ENCODE measurements at regions not wholly inside any gene's neighbourhood (a gene's known extent, or its start where the extent isn't known, plus 50 kb on each side); places are given as distances from the start of the nearest gene placed in this dataset.

- H3K4me3 ChIP-seq (ENCODE audit: low read depth, low read length): no peak overlapping the region
- no peak for TF ChIP-seq CTCF (IDR thresholded peaks at IDR 0.05; ENCODE audit: low read depth, low read length)
- DNase-seq (ENCODE audit: low read depth, low spot score): no peak
- ChIA-PET CTCF (interaction anchor here (0.6 kb wide), 1 partner anchor 580 kb away, joined by 3 read pairs; no protein-coding TSS in a partner anchor), POLR2A (no interaction called here)
- H3K9me3 ChIP-seq (ENCODE audit: control insufficient read depth, insufficient read depth, low read length): no peaks in the 10 kb centered on the region
- H3K27me3 ChIP-seq (ENCODE audit: control insufficient read depth, insufficient read depth, low read length): no peaks in the 10 kb centered on the region
- no peak overlapping the region for H3K27ac ChIP-seq (ENCODE audit: low read depth, low read length)
Measured at GRCh38 chr3:144516026-144516425, 544.4 kb downstream of the DIPK2A start.

DNA sequence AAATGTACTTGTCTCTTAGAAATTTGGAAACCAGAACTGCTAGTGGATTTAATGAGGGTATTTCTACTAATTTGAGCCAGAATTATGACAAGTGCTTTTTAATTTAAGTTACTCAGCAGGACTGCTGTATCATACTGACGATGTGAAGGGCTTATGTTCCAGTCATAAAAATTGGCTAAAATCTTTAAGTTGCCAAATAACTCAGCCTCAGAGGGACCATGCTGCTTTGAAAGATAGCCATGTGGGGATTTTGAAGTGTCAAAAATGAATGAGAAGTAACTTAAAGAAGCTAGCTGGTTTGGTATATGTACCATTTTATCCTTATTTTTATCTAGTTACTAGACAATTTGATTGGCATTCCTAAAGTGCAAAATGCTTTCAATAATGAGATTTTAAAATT is 545.0 kb downstream of the DIPK2A start:
- H3K27ac ChIP-seq (ENCODE audit: low read depth, low read length): no peak overlapping the region
- POLR2A ChIA-PET: no interaction called here
- CTCF ChIA-PET: interaction anchor here (0.6 kb wide), 1 partner anchor 581 kb away, joined by 3 read pairs; no protein-coding TSS in a partner anchor
- H3K4me3 ChIP-seq (ENCODE audit: low read depth, low read length): no peak overlapping the region
- H3K9me3 ChIP-seq (ENCODE audit: control insufficient read depth, insufficient read depth, low read length): no peaks in the 10 kb centered on the region
- no peak for DNase-seq (ENCODE audit: low read depth, low spot score)
- no peaks in the 10 kb centered on the region for H3K27me3 ChIP-seq (ENCODE audit: control insufficient read depth, insufficient read depth, low read length)
- TF ChIP-seq CTCF (IDR thresholded peaks at IDR 0.05; ENCODE audit: low read depth, low read length): no peak

DNA sequence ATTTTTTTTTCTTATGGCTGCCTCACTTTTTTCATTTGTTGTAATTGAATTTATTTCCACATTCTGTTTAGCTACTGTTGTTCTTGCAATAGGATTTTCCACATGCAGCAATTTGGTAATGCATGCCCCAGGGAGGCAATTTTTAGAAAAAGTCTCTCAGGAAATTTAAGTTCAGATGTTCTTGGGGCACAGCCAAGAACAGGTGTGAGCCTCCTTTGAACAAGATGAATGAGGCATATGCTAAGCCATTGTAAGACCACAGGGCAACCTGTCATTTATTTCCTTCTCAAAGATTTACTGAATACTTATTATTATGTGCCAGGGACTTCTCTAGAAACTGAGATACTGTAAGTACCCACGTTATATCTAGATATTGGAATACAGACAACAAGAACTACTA is 549.5 kb downstream of the DIPK2A start:
- ChIA-PET CTCF (no interaction called here), POLR2A (no interaction called here)
- no peak for DNase-seq (ENCODE audit: low read depth, low spot score)
- Histone ChIP-seq H3K27ac (ENCODE audit: low read depth, low read length) (no peak overlapping the region), H3K4me3 (ENCODE audit: low read depth, low read length) (no peak overlapping the region), H3K9me3 (ENCODE audit: control insufficient read depth, insufficient read depth, low read length) (no peaks in the 10 kb centered on the region), H3K27me3 (ENCODE audit: control insufficient read depth, insufficient read depth, low read length) (no peaks in the 10 kb centered on the region)
- no peak for TF ChIP-seq CTCF (IDR thresholded peaks at IDR 0.05; ENCODE audit: low read depth, low read length)

DNA sequence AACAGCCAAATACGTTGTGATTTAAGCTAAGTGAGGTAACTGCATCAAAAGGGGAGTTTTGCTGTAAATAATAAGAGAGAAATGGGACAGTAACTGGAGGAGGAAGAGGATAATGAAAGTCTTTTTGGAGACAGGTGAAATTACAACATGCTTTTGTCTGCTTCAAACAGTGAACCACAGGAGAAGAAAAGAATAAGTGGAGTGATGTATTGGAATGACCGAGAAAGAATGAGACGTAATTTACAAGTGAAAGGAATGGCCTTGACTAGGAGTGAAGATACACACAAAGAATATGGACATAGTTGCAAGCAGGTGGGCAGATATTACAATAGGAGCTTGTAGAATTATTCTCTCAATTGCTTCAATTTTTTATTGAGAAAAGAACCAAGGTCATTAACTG is 550.8 kb downstream of the DIPK2A start:
- no peak overlapping the region for H3K4me3 ChIP-seq (ENCODE audit: low read depth, low read length)
- POLR2A ChIA-PET: no interaction called here
- no peak for TF ChIP-seq CTCF (IDR thresholded peaks at IDR 0.05; ENCODE audit: low read depth, low read length)
- H3K27ac ChIP-seq (ENCODE audit: low read depth, low read length): no peak overlapping the region
- no peaks in the 10 kb centered on the region for H3K9me3 ChIP-seq (ENCODE audit: control insufficient read depth, insufficient read depth, low read length)
- H3K27me3 ChIP-seq (ENCODE audit: control insufficient read depth, insufficient read depth, low read length): no peaks in the 10 kb centered on the region
- DNase-seq (ENCODE audit: low read depth, low spot score): no peak
- CTCF ChIA-PET: interaction anchor here (0.6 kb wide), 1 partner anchor 202 kb away, joined by 3 read pairs; no protein-coding TSS in a partner anchor

- POLR2A ChIA-PET: no interaction called here
- CTCF ChIA-PET: no interaction called here
- DNase-seq (ENCODE audit: low read depth, low spot score): no peak
- Histone ChIP-seq H3K9me3 (ENCODE audit: control insufficient read depth, insufficient read depth, low read length) (no peaks in the 10 kb centered on the region), H3K27ac (ENCODE audit: low read depth, low read length) (no peak overlapping the region), H3K4me3 (ENCODE audit: low read depth, low read length) (no peak overlapping the region), H3K27me3 (ENCODE audit: control insufficient read depth, insufficient read depth, low read length) (no peaks in the 10 kb centered on the region)
- TF ChIP-seq CTCF (IDR thresholded peaks at IDR 0.05; ENCODE audit: low read depth, low read length): no peak
Measured at GRCh38 chr3:144523396-144523795, 551.8 kb downstream of the DIPK2A start.
